K562 (cell line): ENCODE measurements at regions not wholly inside any gene's neighbourhood (a gene's known extent, or its start where the extent isn't known, plus 50 kb on each side); places are given as distances from the start of the nearest gene placed in this dataset.

Experiments used
- ATAC-seq: fragments of 200-7000 bp; cut with Tn5 transposase; 3 replicates; pipeline ENCODE4 v1.9.1; 2020; ENCODE audit warnings: moderate library complexity
- BruUV-seq: library from RNA; stranded (reverse); fragments of 400-500 nt; replicated peaks from 2 replicates; lab custom pipeline; 2021; lab: Mats Ljungman, UMichigan
- CTCF ChIA-PET: fragments of 300-600 bp; formaldehyde crosslinking; extraction: SDS; loops from one replicate; lab custom pipeline; 2021; ENCODE audit warnings: low intra/inter-chr PET ratio; lab: Yijun Ruan, JAX
- POLR2A ChIA-PET: fragments of 300-600, 350-650 bp; sonication (Branson Sonifier 250); formaldehyde crosslinking; extraction: SDS; loops from one replicate; lab custom pipeline; 2021; ENCODE audit warnings: antibody characterized with exemption, inconsistent platforms; lab: Yijun Ruan, JAX
- DNase-seq, 4 experiments: peaks; one replicate each; pipeline versions ENCODE4 v3.0.0 to v3.0.0-alpha.2; 2011 to 2018; ENCODE audit warnings: low spot score in 3 of 4, mixed read lengths in 3 of 4; ENCODE audit errors: extremely low read depth in 1 of 4
- FAIRE-seq: peaks from 2 replicates; lab custom pipeline; 2011; peaks lifted over from hg19 to GRCh38; lab: Jason Lieb, UNC
- H2AFZ ChIP-seq: 2 replicates; pipeline ENCODE4 v1.6.0; 2011; ENCODE audit warnings: low read depth, low read length, control low read depth, inconsistent platforms
- H3K27ac ChIP-seq: fragments of 200-600 bp; 3 replicates; pipeline ENCODE4 v1.8.0; 2011; ENCODE audit warnings: low read depth, mild to moderate bottlenecking, control low read depth, inconsistent platforms, low read length, moderate library complexity, mixed read lengths; ENCODE audit errors: extremely low read depth
- H3K27me3 ChIP-seq, 2 experiments: fragments of 300-600 bp in 1 of 2; 2 replicates in 1 of 2; 3 replicates in 1 of 2; pipeline versions ENCODE4 v1.6.0 to v1.8.0; 2011; ENCODE audit warnings: inconsistent platforms in 2 of 2, low read length in 2 of 2, mild to moderate bottlenecking in 1 of 2, mixed read lengths in 1 of 2, moderate library complexity in 1 of 2; ENCODE audit not compliant: control insufficient read depth in 2 of 2, insufficient read depth in 2 of 2
- H3K36me3 ChIP-seq: fragments of 300-600 bp; 3 replicates; pipeline ENCODE4 v1.8.0; 2011; ENCODE audit warnings: mild to moderate bottlenecking, low read length, inconsistent platforms; ENCODE audit not compliant: control insufficient read depth, insufficient read depth
- H3K4me1 ChIP-seq, 2 experiments: fragments of 200-600 bp in 1 of 2; replicated peaks in 1 of 2; 2 replicates in 1 of 2; 3 replicates in 1 of 2; pipeline versions ENCODE4 v1.5.1 to v1.8.0; 2011; ENCODE audit warnings: inconsistent platforms in 2 of 2, low read length in 2 of 2, mild to moderate bottlenecking in 1 of 2, mixed read lengths in 1 of 2, moderate library complexity in 1 of 2; ENCODE audit not compliant: control insufficient read depth in 2 of 2, insufficient read depth in 2 of 2
- H3K4me2 ChIP-seq: 2 replicates; pipeline ENCODE4 v1.6.1; 2011; ENCODE audit warnings: low read length, control low read depth, inconsistent platforms, mixed read lengths; ENCODE audit not compliant: insufficient read depth
- H3K4me3 ChIP-seq: fragments of 200-600 bp; sonication (generic), shearing (Covaris generic); 2 replicates; pipeline ENCODE4 v1.5.1; 2016; ENCODE audit warnings: control low read depth, inconsistent platforms
- H3K79me2 ChIP-seq: fragments of 200-600 bp; 3 replicates; pipeline ENCODE4 v1.8.0; 2011; ENCODE audit warnings: low read length, inconsistent platforms; ENCODE audit not compliant: control insufficient read depth, insufficient read depth
- H3K9ac ChIP-seq, 2 experiments: 2 replicates each; pipeline versions ENCODE4 v1.6.0 to v1.6.1; 2011; ENCODE audit warnings: low read depth in 2 of 2, low read length in 2 of 2, control low read depth in 1 of 2, inconsistent platforms in 1 of 2, mild to moderate bottlenecking in 1 of 2, mixed read lengths in 1 of 2; ENCODE audit not compliant: insufficient read depth in 1 of 2
- H3K9me1 ChIP-seq: one replicate; pipeline ENCODE4 v1.6.0; 2011; ENCODE audit warnings: inconsistent platforms, mild to moderate bottlenecking, low read length, moderate library complexity; ENCODE audit not compliant: control insufficient read depth, insufficient read depth
- H3K9me3 ChIP-seq: replicated peaks from 2 replicates; pipeline ENCODE4 v1.5.1; 2011; ENCODE audit warnings: low read depth, low read length, inconsistent platforms; ENCODE audit not compliant: control insufficient read depth, insufficient read depth
- H4K20me1 ChIP-seq: replicated peaks from 2 replicates; pipeline ENCODE4 v1.6.1; 2011; ENCODE audit warnings: low read length, inconsistent platforms, mixed read lengths; ENCODE audit not compliant: control insufficient read depth, insufficient read depth
- IRF1 ChIP-seq: sonication (generic); formaldehyde crosslinking; IDR thresholded peaks from 2 replicates; pipeline ENCODE4 v1.8.0; 2022; ENCODE audit warnings: missing genetic modification reagents, mild to moderate bottlenecking, borderline replicate concordance
- NBN ChIP-seq: fragments of 450-650 bp; IDR thresholded peaks from 2 replicates; pipeline ENCODE4 v1.6.1; 2016; ENCODE audit warnings: low read depth, mild to moderate bottlenecking
- POLR2H ChIP-seq: IDR thresholded peaks from 2 replicates; pipeline ENCODE4 v1.6.1; 2016; ENCODE audit warnings: missing genetic modification characterization, low read depth, mild to moderate bottlenecking, control low read depth, missing compliant biosample characterization, moderate library complexity
- SPI1 ChIP-seq: IDR thresholded peaks from 2 replicates; pipeline ENCODE4 v1.6.1; 2011; ENCODE audit warnings: low read depth, low read length, control low read depth, borderline replicate concordance
- ZBTB2 ChIP-seq: fragments of 450-650 bp; IDR thresholded peaks from 2 replicates; pipeline ENCODE4 v1.6.1; 2016; ENCODE audit warnings: antibody characterized with exemption
- whole genome bisulfite sequencing: fragments of 100-300 bp; shearing (Covaris generic); methylation state at CpG from one replicate; pipeline ENCODE4 v1.1.6; 2016; ENCODE audit warnings: low coverage, mixed read lengths; ENCODE audit not compliant: insufficient coverage; ENCODE audit errors: missing lambda C conversion rate; 5-methylcytosine and 5-hydroxymethylcytosine counted together
- in situ Hi-C: fragments of 300-500 bp; cut with MboI; formaldehyde crosslinking; loops from 4 replicates; pipeline ENCODE4 v1.15.0; 2018; ENCODE audit warnings: inconsistent platforms, mixed read lengths
- intact Hi-C: fragments of 100-400 bp; cut with micrococcal nuclease; formaldehyde crosslinking; loops from 2 replicates; pipeline ENCODE4 v1.14.2; 2022

GRCh38 chr1:90346757-90347156 lies 351.8 kb downstream of the ZNF326 start:
- FAIRE-seq: no peak
- intact Hi-C loops: no loop called here
- CTCF ChIA-PET: no interaction called here
- POLR2A ChIA-PET: no interaction called here
- no peaks in the 10 kb centered on the region for H3K4me1 ChIP-seq
- no peaks in the 10 kb centered on the region for H3K9me3 ChIP-seq
- TF ChIP-seq NBN: no peak
- no peak for TF ChIP-seq POLR2H (tag)
- no peak for TF ChIP-seq IRF1 (CRISPR knock-in tag)
- TF ChIP-seq, all 486 proteins: peak for 0
- Histone ChIP-seq H2AFZ (no peak overlapping the region), H3K4me3 (no peak overlapping the region), H3K9ac (no peak overlapping the region), H3K9me1 (no peaks in the 10 kb centered on the region), H3K27ac (no peak overlapping the region), H3K79me2 (no peaks in the 10 kb centered on the region), H3K4me2 (no peak overlapping the region), H3K27me3 (no peaks in the 10 kb centered on the region), H4K20me1 (no peaks in the 10 kb centered on the region), H3K36me3 (no peaks in the 10 kb centered on the region)
- DNase-seq (no peak), ATAC-seq (no peak)
- 0% methylated on average over 2 of the region's 2 CpGs for WGBS
- in situ Hi-C loops: no loop called here
- BruUV-seq: no TSS peak

- no TSS peak for BruUV-seq
- 0% methylated on average over 1 of the region's 1 CpG for WGBS
- H2AFZ ChIP-seq: no peak overlapping the region
- no peaks in the 10 kb centered on the region for H3K9me1 ChIP-seq
- POLR2A ChIA-PET: no interaction called here
- FAIRE-seq: no peak
- no peaks in the 10 kb centered on the region for H3K9me3 ChIP-seq
- H3K4me1 ChIP-seq: no peaks in the 10 kb centered on the region
- H3K27me3 ChIP-seq: no peaks in the 10 kb centered on the region
- H3K4me3 ChIP-seq: no peak overlapping the region
- H3K79me2 ChIP-seq: no peaks in the 10 kb centered on the region
- no peak overlapping the region for H3K9ac ChIP-seq
- TF ChIP-seq SPI1: peak; percentile 29; the same call in 1 of the 2 replicates
- TF ChIP-seq ZBTB2: no peak
- no peaks in the 10 kb centered on the region for H3K36me3 ChIP-seq
- no peak overlapping the region for H3K27ac ChIP-seq
- ATAC-seq: no peak
- no peak overlapping the region for H3K4me2 ChIP-seq
- CTCF ChIA-PET: no interaction called here
- no peaks in the 10 kb centered on the region for H4K20me1 ChIP-seq
- no peak for DNase-seq
- in situ Hi-C loops (no loop called here), intact Hi-C loops (no loop called here)
These were observed 351.4 kb downstream of the ZNF326 start for GRCh38 chr1:90346349-90346748.
